ENCODE measurements at regions not wholly inside any gene's neighbourhood (a gene's known extent, or its start where the extent isn't known, plus 50 kb on each side); places are given as distances from the start of the nearest gene placed in this dataset.

DNA sequence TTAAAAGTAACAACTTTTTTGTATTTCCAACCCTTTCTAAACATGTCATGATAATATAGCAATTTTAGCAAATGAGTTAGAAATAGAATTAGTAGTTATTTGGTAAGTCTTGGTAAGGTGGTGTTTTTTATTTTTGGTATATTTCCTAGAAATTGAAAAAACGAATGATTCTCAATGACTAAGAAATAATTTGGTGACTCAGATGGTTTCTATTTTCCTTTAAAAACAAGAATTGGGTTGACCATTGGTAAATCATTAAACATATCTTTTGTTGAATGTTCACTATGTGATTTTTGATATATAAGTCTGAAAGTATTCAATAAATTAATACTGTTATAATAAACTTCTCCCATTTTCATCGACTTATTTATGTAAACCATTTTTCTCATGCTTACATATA lies 206.2 kb upstream of the BANK1 start:
- H4K20me1 ChIP-seq (ENCODE audit: insufficient read depth, low read length): no peaks in the 10 kb centered on the region
- H3K4me2 ChIP-seq (ENCODE audit: insufficient read depth, low read length): no peak overlapping the region
- TF ChIP-seq, protein P1, sequence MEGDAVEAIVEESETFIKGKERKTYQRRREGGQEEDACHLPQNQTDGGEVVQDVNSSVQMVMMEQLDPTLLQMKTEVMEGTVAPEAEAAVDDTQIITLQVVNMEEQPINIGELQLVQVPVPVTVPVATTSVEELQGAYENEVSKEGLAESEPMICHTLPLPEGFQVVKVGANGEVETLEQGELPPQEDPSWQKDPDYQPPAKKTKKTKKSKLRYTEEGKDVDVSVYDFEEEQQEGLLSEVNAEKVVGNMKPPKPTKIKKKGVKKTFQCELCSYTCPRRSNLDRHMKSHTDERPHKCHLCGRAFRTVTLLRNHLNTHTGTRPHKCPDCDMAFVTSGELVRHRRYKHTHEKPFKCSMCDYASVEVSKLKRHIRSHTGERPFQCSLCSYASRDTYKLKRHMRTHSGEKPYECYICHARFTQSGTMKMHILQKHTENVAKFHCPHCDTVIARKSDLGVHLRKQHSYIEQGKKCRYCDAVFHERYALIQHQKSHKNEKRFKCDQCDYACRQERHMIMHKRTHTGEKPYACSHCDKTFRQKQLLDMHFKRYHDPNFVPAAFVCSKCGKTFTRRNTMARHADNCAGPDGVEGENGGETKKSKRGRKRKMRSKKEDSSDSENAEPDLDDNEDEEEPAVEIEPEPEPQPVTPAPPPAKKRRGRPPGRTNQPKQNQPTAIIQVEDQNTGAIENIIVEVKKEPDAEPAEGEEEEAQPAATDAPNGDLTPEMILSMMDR (IDR thresholded peaks at IDR 0.05; ENCODE audit: extremely low read depth, low read depth, low read length): no peak
- H3K4me3 ChIP-seq (ENCODE audit: insufficient read depth, low read length): no peak overlapping the region
- DNase-seq (ENCODE audit: insufficient read length, low spot score, missing footprints): no peak
- H2AFZ ChIP-seq (ENCODE audit: low read length): no peak overlapping the region
- no peaks in the 10 kb centered on the region for H3K36me3 ChIP-seq (ENCODE audit: insufficient read depth, low read length)
- no peaks in the 10 kb centered on the region for H3K9me3 ChIP-seq (ENCODE audit: low read depth, low read length)
- H3K79me2 ChIP-seq (ENCODE audit: insufficient read depth, low read length): no peaks in the 10 kb centered on the region
- no peaks in the 10 kb centered on the region for H3K27me3 ChIP-seq (ENCODE audit: insufficient read depth, low read length)
- H3K27ac ChIP-seq (ENCODE audit: low read depth, low read length): no peak overlapping the region
- no peaks in the 10 kb centered on the region for H3K4me1 ChIP-seq (ENCODE audit: insufficient read depth, low read length)

DNA sequence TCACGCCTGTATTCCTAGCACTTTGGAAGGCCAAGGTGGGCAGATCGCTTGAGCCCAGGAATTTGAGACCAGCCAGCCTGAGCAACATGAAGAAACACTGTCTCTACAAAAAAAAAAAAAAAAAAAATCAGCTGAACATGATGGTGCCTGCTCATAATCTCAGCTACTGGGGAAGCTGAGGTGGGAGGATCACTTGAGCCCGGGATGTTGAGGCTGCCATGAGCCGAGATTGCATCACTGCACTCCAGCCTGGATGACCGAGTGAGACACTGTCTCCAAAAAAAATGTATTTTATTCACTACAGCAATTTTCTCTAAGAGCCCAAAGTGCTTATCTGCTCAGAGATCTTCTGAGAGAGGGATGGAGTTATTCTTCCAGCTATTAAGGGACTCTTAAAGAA lies 215.8 kb upstream of the PPP3CA start:
- Histone ChIP-seq H3K4me2 (ENCODE audit: insufficient read depth, low read length) (no peak overlapping the region), H3K36me3 (ENCODE audit: insufficient read depth, low read length) (no peaks in the 10 kb centered on the region), H3K27me3 (ENCODE audit: insufficient read depth, low read length) (no peaks in the 10 kb centered on the region), H3K4me3 (ENCODE audit: insufficient read depth, low read length) (no peak overlapping the region), H3K4me1 (ENCODE audit: insufficient read depth, low read length) (no peaks in the 10 kb centered on the region), H2AFZ (ENCODE audit: low read length) (no peak overlapping the region), H3K79me2 (ENCODE audit: insufficient read depth, low read length) (no peaks in the 10 kb centered on the region), H3K27ac (ENCODE audit: low read depth, low read length) (no peak overlapping the region), H3K9me3 (ENCODE audit: low read depth, low read length) (no peaks in the 10 kb centered on the region), H4K20me1 (ENCODE audit: insufficient read depth, low read length) (no peaks in the 10 kb centered on the region)
- TF ChIP-seq, protein P1 (IDR thresholded peaks at IDR 0.05; ENCODE audit: extremely low read depth, low read depth, low read length): no peak
- DNase-seq (ENCODE audit: insufficient read length, low spot score, missing footprints): no peak

DNA sequence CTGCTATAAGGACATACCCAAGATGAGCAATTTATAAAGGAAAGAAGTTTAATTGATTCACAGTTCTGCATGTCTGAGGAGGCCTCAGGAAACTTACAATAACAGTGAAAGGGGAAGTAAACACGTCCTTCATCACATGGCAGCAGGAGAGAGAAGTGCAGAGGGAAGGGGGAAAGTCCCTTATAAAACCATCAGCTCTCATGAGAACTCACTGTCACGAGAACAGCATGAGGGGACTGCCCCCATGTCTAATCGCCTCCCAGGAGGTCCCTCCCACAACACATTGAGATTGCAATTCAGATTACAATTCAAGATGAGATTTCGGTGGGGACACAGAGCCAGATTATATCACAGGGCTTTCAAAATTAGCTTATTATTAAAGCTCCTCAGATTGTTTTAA lies 209.5 kb upstream of the PPP3CA start:
- Histone ChIP-seq H3K79me2 (ENCODE audit: insufficient read depth, low read length) (no peaks in the 10 kb centered on the region), H3K36me3 (ENCODE audit: insufficient read depth, low read length) (no peaks in the 10 kb centered on the region), H4K20me1 (ENCODE audit: insufficient read depth, low read length) (no peaks in the 10 kb centered on the region), H2AFZ (ENCODE audit: low read length) (no peak overlapping the region), H3K27ac (ENCODE audit: low read depth, low read length) (no peak overlapping the region), H3K9me3 (ENCODE audit: low read depth, low read length) (no peaks in the 10 kb centered on the region), H3K27me3 (ENCODE audit: insufficient read depth, low read length) (no peaks in the 10 kb centered on the region), H3K4me1 (ENCODE audit: insufficient read depth, low read length) (no peaks in the 10 kb centered on the region), H3K4me3 (ENCODE audit: insufficient read depth, low read length) (no peak overlapping the region), H3K4me2 (ENCODE audit: insufficient read depth, low read length) (no peak overlapping the region)
- no peak for DNase-seq (ENCODE audit: insufficient read length, low spot score, missing footprints)
- TF ChIP-seq, protein P1 (IDR thresholded peaks at IDR 0.05; ENCODE audit: extremely low read depth, low read depth, low read length): no peak

DNA sequence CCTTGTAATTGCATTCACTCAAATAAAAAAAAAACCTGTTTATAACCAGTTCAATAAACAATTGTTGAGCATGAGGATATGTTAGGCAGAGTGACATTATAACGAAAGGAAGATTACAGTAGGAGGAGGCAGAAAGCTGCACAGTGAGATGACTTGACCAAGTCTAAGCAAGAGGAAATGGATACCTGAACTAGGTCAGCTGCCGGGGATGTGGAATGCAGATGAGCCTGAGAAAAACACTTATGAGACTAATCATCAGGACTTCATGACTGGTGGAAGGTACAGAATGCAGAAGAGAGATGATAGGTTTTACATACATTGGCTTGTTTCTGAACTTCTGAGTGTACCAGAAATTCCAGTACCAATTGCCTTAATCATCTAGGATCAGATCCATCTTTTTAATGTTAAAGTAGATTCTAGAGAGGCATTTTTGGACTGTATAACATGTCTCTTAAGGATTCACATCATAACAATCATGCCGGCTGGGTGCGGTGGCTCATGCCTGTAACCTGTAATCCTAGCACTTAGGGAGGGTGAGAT lies 208.1 kb upstream of the PPP3CA start:
- Histone ChIP-seq H3K27ac (ENCODE audit: low read depth, low read length) (no peak overlapping the region), H3K9me3 (ENCODE audit: low read depth, low read length) (no peaks in the 10 kb centered on the region), H3K36me3 (ENCODE audit: insufficient read depth, low read length) (no peaks in the 10 kb centered on the region), H3K4me2 (ENCODE audit: insufficient read depth, low read length) (no peak overlapping the region), H3K27me3 (ENCODE audit: insufficient read depth, low read length) (no peaks in the 10 kb centered on the region), H4K20me1 (ENCODE audit: insufficient read depth, low read length) (no peaks in the 10 kb centered on the region), H3K79me2 (ENCODE audit: insufficient read depth, low read length) (no peaks in the 10 kb centered on the region), H3K4me3 (ENCODE audit: insufficient read depth, low read length) (no peak overlapping the region), H2AFZ (ENCODE audit: low read length) (no peak overlapping the region), H3K4me1 (ENCODE audit: insufficient read depth, low read length) (no peaks in the 10 kb centered on the region)
- TF ChIP-seq, protein P1 (IDR thresholded peaks at IDR 0.05; ENCODE audit: extremely low read depth, low read depth, low read length): no peak
- DNase-seq (ENCODE audit: insufficient read length, low spot score, missing footprints): no peak
